IMR-90 (cell line): ENCODE measurements at regions not wholly inside any gene's neighbourhood (a gene's known extent, or its start where the extent isn't known, plus 50 kb on each side); places are given as distances from the start of the nearest gene placed in this dataset.

Experiments
- ATAC-seq: fragments of 200-7000 bp; cut with Tn5 transposase; 2 replicates; pipeline ENCODE4 v1.9.1; 2020; ENCODE audit warnings: low read depth, mild to moderate bottlenecking, moderate library complexity
- BruUV-seq: library from RNA; stranded (reverse); fragments of 400-500 nt; replicated peaks from 2 replicates; lab custom pipeline; 2021; lab: Mats Ljungman, UMichigan
- CTCF ChIA-PET: fragments of 300-600 bp; formaldehyde crosslinking; extraction: SDS; loops from one replicate; lab custom pipeline; 2021; ENCODE audit warnings: antibody characterized with exemption; lab: Yijun Ruan, JAX
- POLR2A ChIA-PET: fragments of 300-600 bp; sonication (Branson Sonifier 250); formaldehyde crosslinking; loops from one replicate; lab custom pipeline; 2022; ENCODE audit warnings: antibody characterized with exemption; ENCODE audit not compliant: unreplicated experiment; lab: Charles Lee
- DNase-seq: peaks from one replicate; pipeline ENCODE4 v3.0.0; 2013
- H2AFZ ChIP-seq: replicated peaks from 2 replicates; pipeline ENCODE3; 2013; ENCODE audit warnings: low read length, mild to moderate bottlenecking; ENCODE audit not compliant: poor library complexity
- H2AK5ac ChIP-seq: 2 replicates; pipeline ENCODE4 v1.6.1; 2013; ENCODE audit warnings: low read depth, low read length, inconsistent platforms
- H2AK9ac ChIP-seq: replicated peaks from 2 replicates; pipeline ENCODE3; 2013; ENCODE audit warnings: mild to moderate bottlenecking, low read depth, low read length, moderate library complexity; ENCODE audit not compliant: poor library complexity
- H2BK120ac ChIP-seq: 2 replicates; pipeline ENCODE4 v1.6.1; 2013; ENCODE audit warnings: low read depth, low read length, inconsistent platforms
- H2BK15ac ChIP-seq: 3 replicates; pipeline ENCODE4 v1.6.1; 2013; ENCODE audit warnings: low read depth, low read length, inconsistent platforms
- H2BK20ac ChIP-seq: 2 replicates; pipeline ENCODE4 v1.6.1; 2013; ENCODE audit warnings: low read depth, mild to moderate bottlenecking, inconsistent platforms, low read length, moderate library complexity
- H2BK5ac ChIP-seq: 2 replicates; pipeline ENCODE4 v1.6.1; 2013; ENCODE audit warnings: mild to moderate bottlenecking, low read depth, low read length, inconsistent platforms; ENCODE audit not compliant: poor library complexity, severe bottlenecking
- H3K14ac ChIP-seq: replicated peaks from 2 replicates; pipeline ENCODE4 v1.6.1; 2013; ENCODE audit warnings: low read depth, low read length, inconsistent platforms
- H3K18ac ChIP-seq: 2 replicates; pipeline ENCODE4 v1.6.1; 2013; ENCODE audit warnings: low read depth, low read length, control low read depth
- H3K23ac ChIP-seq: 2 replicates; pipeline ENCODE4 v1.6.1; 2013; ENCODE audit warnings: low read depth, low read length, inconsistent platforms
- H3K27ac ChIP-seq: 2 replicates; pipeline ENCODE4 v1.5.1; 2013; ENCODE audit warnings: mild to moderate bottlenecking, control low read depth, low read length; ENCODE audit not compliant: insufficient read depth
- H3K27me3 ChIP-seq: 2 replicates; pipeline ENCODE4 v1.6.1; 2013; ENCODE audit warnings: low read length; ENCODE audit not compliant: control insufficient read depth, insufficient read depth
- H3K36me3 ChIP-seq: 2 replicates; pipeline ENCODE4 v1.6.1; 2013; ENCODE audit warnings: low read length, mixed read lengths; ENCODE audit not compliant: control insufficient read depth, insufficient read depth
- H3K4ac ChIP-seq: 2 replicates; pipeline ENCODE4 v1.6.1; 2013; ENCODE audit warnings: low read depth, low read length, inconsistent platforms
- H3K4me1 ChIP-seq: 2 replicates; pipeline ENCODE4 v1.6.1; 2013; ENCODE audit warnings: low read length, mixed read lengths; ENCODE audit not compliant: control insufficient read depth, insufficient read depth
- H3K4me2 ChIP-seq: 2 replicates; pipeline ENCODE4 v1.6.1; 2013; ENCODE audit warnings: low read depth, mild to moderate bottlenecking, control low read depth, low read length, moderate library complexity
- H3K4me3 ChIP-seq: 2 replicates; pipeline ENCODE4 v1.5.1; 2013; ENCODE audit warnings: low read depth, mild to moderate bottlenecking, control low read depth, low read length, moderate library complexity; ENCODE audit not compliant: insufficient read depth
- H3K56ac ChIP-seq: 2 replicates; pipeline ENCODE4 v1.6.1; 2013; ENCODE audit warnings: low read length, inconsistent platforms; ENCODE audit not compliant: insufficient read depth; ENCODE audit errors: extremely low read depth
- H3K79me1 ChIP-seq, 2 experiments: 2 replicates each; pipeline ENCODE4 v1.6.1; 2013; ENCODE audit warnings: low read length in 2 of 2, inconsistent platforms in 1 of 2, low read depth in 1 of 2
- H3K9ac ChIP-seq: 2 replicates; pipeline ENCODE4 v1.6.1; 2013; ENCODE audit warnings: low read depth, low read length, control low read depth
- H3K9me1 ChIP-seq: 2 replicates; pipeline ENCODE4 v1.6.1; 2013; ENCODE audit warnings: low read length, inconsistent platforms; ENCODE audit not compliant: insufficient read depth
- H3K9me3 ChIP-seq: 2 replicates; pipeline ENCODE4 v1.6.1; 2013; ENCODE audit warnings: low read length; ENCODE audit not compliant: control insufficient read depth, insufficient read depth
- H4K20me1 ChIP-seq: 2 replicates; pipeline ENCODE4 v1.6.1; 2013; ENCODE audit warnings: low read length, inconsistent platforms; ENCODE audit not compliant: insufficient read depth
- H4K5ac ChIP-seq: 2 replicates; pipeline ENCODE4 v1.6.1; 2013; ENCODE audit warnings: mild to moderate bottlenecking, low read depth, low read length, control low read depth
- H4K8ac ChIP-seq, 2 experiments: 2 replicates each; pipeline ENCODE4 v1.6.1; 2013; ENCODE audit warnings: low read depth in 2 of 2, low read length in 2 of 2, control low read depth in 1 of 2, inconsistent platforms in 1 of 2
- H4K91ac ChIP-seq: 2 replicates; pipeline ENCODE4 v1.6.1; 2013; ENCODE audit warnings: low read depth, low read length, inconsistent platforms; ENCODE audit not compliant: insufficient read depth
- BHLHE40 ChIP-seq: fragments of 150-350 bp; IDR thresholded peaks from 2 replicates; pipeline ENCODE4 v1.6.1; 2016; ENCODE audit warnings: mild to moderate bottlenecking, low read depth, low read length
- CEBPB ChIP-seq: IDR thresholded peaks from 2 replicates; pipeline ENCODE4 v1.6.1; 2012; ENCODE audit warnings: low read depth, low read length, improper control_type of control experiment
- CHD1 ChIP-seq: IDR thresholded peaks from 2 replicates; pipeline ENCODE4 v1.6.1; 2012; ENCODE audit warnings: low read depth, low read length, improper control_type of control experiment
- ELK1 ChIP-seq: fragments of 150-350 bp; IDR thresholded peaks from 2 replicates; pipeline ENCODE4 v1.6.1; 2016; ENCODE audit warnings: low read depth, mild to moderate bottlenecking, low read length, moderate library complexity, borderline replicate concordance
- FOS ChIP-seq: fragments of 150-350 bp; IDR thresholded peaks from 2 replicates; pipeline ENCODE4 v1.6.1; 2016; ENCODE audit warnings: low read depth, low read length
- MAFK ChIP-seq: IDR thresholded peaks from 2 replicates; pipeline ENCODE4 v1.6.1; 2012; ENCODE audit warnings: low read depth, low read length, improper control_type of control experiment
- MXI1 ChIP-seq: IDR thresholded peaks from 2 replicates; pipeline ENCODE4 v1.6.1; 2012; ENCODE audit warnings: low read depth, mild to moderate bottlenecking, low read length, moderate library complexity, borderline replicate concordance
- NFE2L2 ChIP-seq: fragments of 150-350 bp; IDR thresholded peaks from 2 replicates; pipeline ENCODE4 v1.6.1; 2016; ENCODE audit warnings: low read depth, mild to moderate bottlenecking, low read length
- RCOR1 ChIP-seq: IDR thresholded peaks from 2 replicates; pipeline ENCODE4 v1.6.1; 2012; ENCODE audit warnings: mild to moderate bottlenecking, low read length, improper control_type of control experiment; ENCODE audit not compliant: insufficient replicate concordance
- RFX5 ChIP-seq: IDR thresholded peaks from 2 replicates; pipeline ENCODE4 v1.8.0; 2012; ENCODE audit warnings: low read depth, mild to moderate bottlenecking, low read length, moderate library complexity
- WGBS, 2 experiments: methylation state at CpG; one replicate each; pipeline versions ENCODE4 v1.1.5 to v1.1.7; 2013; ENCODE audit warnings: missing lambda C conversion rate in 2 of 2; ENCODE audit not compliant: insufficient read length in 1 of 2; ENCODE audit errors: extremely low coverage in 2 of 2; 5-methylcytosine and 5-hydroxymethylcytosine counted together
- dilution Hi-C: fragments of 300-500 bp; cut with HindIII; formaldehyde crosslinking; loops from one replicate; pipeline ENCODE4 v1.14.3; 2018; ENCODE audit warnings: low sequenced_read_pairs; ENCODE audit not compliant: unreplicated experiment
- in situ Hi-C: fragments of 300-500 bp; cut with MboI; formaldehyde crosslinking; loops from 3 replicates; pipeline ENCODE4 v1.14.3; 2019; ENCODE audit warnings: low sequenced_read_pairs, inconsistent platforms, mixed read lengths
- intact Hi-C: fragments of 100-400 bp; cut with micrococcal nuclease; formaldehyde crosslinking; loops from 2 replicates; pipeline ENCODE4 v1.10.0; 2022

GRCh38 chr15:85986116-85986515 is 93.6 kb upstream of the AGBL1 start:
- no peak overlapping the region for H2BK20ac ChIP-seq
- WGBS, 2 experiments: no CpG with 5 or more reads among the region's 4 CpGs
- ATAC-seq (no peak), DNase-seq (no peak)
- H2AFZ ChIP-seq: no peak overlapping the region
- no peak overlapping the region for H3K18ac ChIP-seq
- no peak overlapping the region for H2BK120ac ChIP-seq
- no peak overlapping the region for H3K56ac ChIP-seq
- ChIA-PET CTCF (no interaction called here), POLR2A (no interaction called here)
- no peaks in the 10 kb centered on the region for H3K79me1 ChIP-seq
- no peak overlapping the region for H3K27ac ChIP-seq
- no peak overlapping the region for H2AK9ac ChIP-seq
- H3K27me3 ChIP-seq: no peaks in the 10 kb centered on the region
- intact Hi-C loops (no loop called here), dilution Hi-C loops (no loop called here), in situ Hi-C loops (no loop called here)
- H4K20me1 ChIP-seq: no peaks in the 10 kb centered on the region
- no peaks in the 10 kb centered on the region for H3K4me1 ChIP-seq
- no peak overlapping the region for H3K4me3 ChIP-seq
- BruUV-seq: no TSS peak
- H2BK5ac ChIP-seq: no peak overlapping the region
- H4K8ac ChIP-seq: no peak overlapping the region
- no peak overlapping the region for H2BK15ac ChIP-seq
- H3K9me1 ChIP-seq: no peaks in the 10 kb centered on the region
- no peak overlapping the region for H3K4ac ChIP-seq
- H4K91ac ChIP-seq: no peak overlapping the region
- no peak overlapping the region for H3K4me2 ChIP-seq
- H4K5ac ChIP-seq: no peak overlapping the region
- no peaks in the 10 kb centered on the region for H3K36me3 ChIP-seq
- H3K9me3 ChIP-seq: peaks cover 19% of the 10 kb centered on the region
- TF ChIP-seq CEBPB: no peak
- TF ChIP-seq RCOR1: no peak
- TF ChIP-seq NFE2L2: no peak
- no peak for TF ChIP-seq ELK1
- TF ChIP-seq FOS: no peak
- TF ChIP-seq MAFK: no peak
- no peak for TF ChIP-seq MXI1
- TF ChIP-seq BHLHE40: no peak
- TF ChIP-seq RFX5: no peak
- no peak for TF ChIP-seq CHD1
- H3K9ac ChIP-seq: no peak overlapping the region
- H3K14ac ChIP-seq: no peak overlapping the region
- H3K23ac ChIP-seq: no peak overlapping the region
- H2AK5ac ChIP-seq: no peak overlapping the region
